Progenitor cell of endocrine pancreas (in vitro differentiated cells): ENCODE measurements at regions not wholly inside any gene's neighbourhood (a gene's known extent, or its start where the extent isn't known, plus 50 kb on each side); places are given as distances from the start of the nearest gene placed in this dataset.

ENCODE experiments used
- DNase-seq: peaks from one replicate; pipeline ENCODE4 v3.0.0; 2021; ENCODE audit warnings: low spot score; ENCODE audit not compliant: unreplicated experiment
- H3K27ac Mint-ChIP-seq: 2 replicates; pipeline ENCODE4 v1.8.0; 2021; ENCODE audit warnings: mild to moderate bottlenecking, moderate library complexity, mixed read lengths
- H3K27me3 Mint-ChIP-seq: 2 replicates; pipeline ENCODE4 v1.8.0; 2021; ENCODE audit warnings: mixed read lengths
- H3K36me3 Mint-ChIP-seq: 2 replicates; pipeline ENCODE4 v1.8.0; 2022; ENCODE audit warnings: mixed read lengths; ENCODE audit not compliant: insufficient read depth
- H3K4me1 Mint-ChIP-seq: 2 replicates; pipeline ENCODE4 v1.8.0; 2021; ENCODE audit warnings: low read depth, mixed read lengths
- H3K4me3 Mint-ChIP-seq: 2 replicates; pipeline ENCODE4 v1.8.0; 2021; ENCODE audit warnings: low read depth, mild to moderate bottlenecking, moderate library complexity, mixed read lengths
- H3K9me3 Mint-ChIP-seq: 2 replicates; pipeline ENCODE4 v1.8.0; 2021; ENCODE audit warnings: low read depth, mixed read lengths
- CTCF ChIP-seq: fragments of 200-600 bp; sonication (generic); IDR thresholded peaks from one replicate; pipeline ENCODE4 v1.5.0; 2021; ENCODE audit warnings: antibody characterized with exemption, mild to moderate bottlenecking; ENCODE audit not compliant: unreplicated experiment

GRCh38 chr9:86800681-86801080, 146.6 kb downstream of the GAS1 start:
- DNase-seq: no peak
- no peak overlapping the region for H3K27ac Mint-ChIP-seq
- H3K4me3 Mint-ChIP-seq: no peak overlapping the region
- H3K9me3 Mint-ChIP-seq: no peaks in the 10 kb centered on the region
- H3K27me3 Mint-ChIP-seq: peaks cover 17% of the 10 kb centered on the region
- no peaks in the 10 kb centered on the region for H3K4me1 Mint-ChIP-seq
- no peaks in the 10 kb centered on the region for H3K36me3 Mint-ChIP-seq
- TF ChIP-seq CTCF: no peak

GRCh38 chr9:86798966-86799365, 148.3 kb downstream of the GAS1 start:
- H3K27ac Mint-ChIP-seq: no peak overlapping the region
- TF ChIP-seq CTCF: no peak
- no peak overlapping the region for H3K4me3 Mint-ChIP-seq
- H3K9me3 Mint-ChIP-seq: no peaks in the 10 kb centered on the region
- H3K27me3 Mint-ChIP-seq: peaks cover 20% of the 10 kb centered on the region
- no peaks in the 10 kb centered on the region for H3K4me1 Mint-ChIP-seq
- H3K36me3 Mint-ChIP-seq: no peaks in the 10 kb centered on the region
- DNase-seq: no peak

GRCh38 chr9:86796666-86797065, 150.6 kb downstream of the GAS1 start:
- no peaks in the 10 kb centered on the region for H3K9me3 Mint-ChIP-seq
- peaks cover 22% of the 10 kb centered on the region for H3K27me3 Mint-ChIP-seq
- no peak for TF ChIP-seq CTCF
- no peak for DNase-seq
- H3K4me3 Mint-ChIP-seq: no peak overlapping the region
- H3K27ac Mint-ChIP-seq: no peak overlapping the region
- no peaks in the 10 kb centered on the region for H3K4me1 Mint-ChIP-seq
- H3K36me3 Mint-ChIP-seq: no peaks in the 10 kb centered on the region

GRCh38 chr9:86795823-86796553, 151.3 kb downstream of the GAS1 start:
- H3K4me1 Mint-ChIP-seq: no peaks in the 10 kb centered on the region
- no peak overlapping the region for H3K27ac Mint-ChIP-seq
- DNase-seq: no peak

GRCh38 chr9:86795047-86795442, 152.3 kb downstream of the GAS1 start:
- no peak for DNase-seq
- Mint-ChIP-seq H3K27me3 (peaks cover 33% of the 10 kb centered on the region), H3K4me3 (no peak overlapping the region), H3K9me3 (no peaks in the 10 kb centered on the region), H3K27ac (no peak overlapping the region), H3K36me3 (no peaks in the 10 kb centered on the region), H3K4me1 (no peaks in the 10 kb centered on the region)
- TF ChIP-seq CTCF: no peak

More at GRCh38 chr9:86795823-86796553, 151.3 kb downstream of the GAS1 start:
- Mint-ChIP-seq H3K36me3 (no peaks in the 10 kb centered on the region), H3K4me3 (no peak overlapping the region), H3K27me3 (peaks cover 25% of the 10 kb centered on the region), H3K9me3 (no peaks in the 10 kb centered on the region)
- peak; percentile 9 for TF ChIP-seq CTCF
